IMR-90 (cell line): ENCODE measurements at regions not wholly inside any gene's neighbourhood (a gene's known extent, or its start where the extent isn't known, plus 50 kb on each side); places are given as distances from the start of the nearest gene placed in this dataset.
"Not testable (repeated sequence)": the region's sequence is repeated elsewhere in the genome, so short reads cannot be mapped to it uniquely, and the experiment has no call there.

Experiments
- BHLHE40 ChIP-seq: fragments of 150-350 bp; IDR thresholded peaks from 2 replicates; pipeline ENCODE4 v1.6.1; 2016; ENCODE audit warnings: mild to moderate bottlenecking, low read depth, low read length
- CEBPB ChIP-seq: IDR thresholded peaks from 2 replicates; pipeline ENCODE4 v1.6.1; 2012; ENCODE audit warnings: low read depth, low read length, improper control_type of control experiment
- CHD1 ChIP-seq: IDR thresholded peaks from 2 replicates; pipeline ENCODE4 v1.6.1; 2012; ENCODE audit warnings: low read depth, low read length, improper control_type of control experiment
- CTCF ChIP-seq: conservative IDR thresholded peaks from 2 replicates; pipeline ENCODE4 v1.5.1; 2012; ENCODE audit warnings: mild to moderate bottlenecking, low read depth, low read length, improper control_type of control experiment
- FOS ChIP-seq: fragments of 150-350 bp; IDR thresholded peaks from 2 replicates; pipeline ENCODE4 v1.6.1; 2016; ENCODE audit warnings: low read depth, low read length
- MAZ ChIP-seq: IDR thresholded peaks from 2 replicates; pipeline ENCODE4 v1.6.1; 2012; ENCODE audit warnings: low read depth, mild to moderate bottlenecking, low read length, improper control_type of control experiment, moderate library complexity, borderline replicate concordance
- MXI1 ChIP-seq: IDR thresholded peaks from 2 replicates; pipeline ENCODE4 v1.6.1; 2012; ENCODE audit warnings: low read depth, mild to moderate bottlenecking, low read length, moderate library complexity, borderline replicate concordance
- POLR2A ChIP-seq: IDR thresholded peaks from 2 replicates; pipeline ENCODE4 v1.6.1; 2012; ENCODE audit warnings: mild to moderate bottlenecking, low read depth, low read length
- RAD21 ChIP-seq: IDR thresholded peaks from 2 replicates; pipeline ENCODE4 v1.6.1; 2012; ENCODE audit warnings: low read length, improper control_type of control experiment

GRCh38 chr21:6066320-6066985 lies 4454.9 kb upstream of the TPTE start:
- not testable (repeated sequence) for TF ChIP-seq POLR2A, CTCF, FOS, CHD1, BHLHE40, CEBPB, MAZ, MXI1, RAD21
